DND-41 (cell line): ENCODE measurements at regions not wholly inside any gene's neighbourhood (a gene's known extent, or its start where the extent isn't known, plus 50 kb on each side); places are given as distances from the start of the nearest gene placed in this dataset.

Source experiments
- ATAC-seq: fragments of 200-7000 bp; cut with Tn5 transposase; 3 replicates; pipeline ENCODE4 v1.9.1; 2021; ENCODE audit warnings: low read depth; ENCODE audit not compliant: insufficient read depth
- DNase-seq: peaks from one replicate; pipeline ENCODE4 v3.0.0-alpha.2; 2020
- H2AFZ ChIP-seq: 2 replicates; pipeline ENCODE4 v1.6.0; 2012; ENCODE audit warnings: low read depth, low read length
- H3K27ac ChIP-seq: 2 replicates; pipeline ENCODE4 v1.5.1; 2012; ENCODE audit warnings: low read length, inconsistent platforms
- H3K27me3 ChIP-seq: fragments of 200-600 bp; sonication (generic); 2 replicates; pipeline ENCODE4 v1.6.0; 2012; ENCODE audit warnings: low read length, mild to moderate bottlenecking, inconsistent platforms; ENCODE audit not compliant: insufficient read depth, poor library complexity
- H3K36me3 ChIP-seq: 2 replicates; pipeline ENCODE4 v1.5.1; 2012; ENCODE audit warnings: low read length, inconsistent platforms; ENCODE audit not compliant: insufficient read depth
- H3K4me1 ChIP-seq: 2 replicates; pipeline ENCODE4 v1.5.1; 2012; ENCODE audit warnings: mild to moderate bottlenecking, low read length; ENCODE audit not compliant: insufficient read depth
- H3K4me2 ChIP-seq: 2 replicates; pipeline ENCODE4 v1.6.0; 2012; ENCODE audit warnings: mild to moderate bottlenecking, moderate library complexity, low read length, inconsistent platforms; ENCODE audit not compliant: insufficient read depth
- H3K4me3 ChIP-seq, 2 experiments: fragments of 200-600 bp in 1 of 2; shearing (Covaris generic) in 1 of 2; 2 replicates each; pipeline ENCODE4 v1.5.1; 2012 to 2016; ENCODE audit warnings: inconsistent platforms in 2 of 2, low read length in 2 of 2, mild to moderate bottlenecking in 2 of 2, low read depth in 1 of 2, moderate library complexity in 1 of 2
- H3K79me2 ChIP-seq: 2 replicates; pipeline ENCODE4 v1.6.0; 2012; ENCODE audit warnings: low read length, inconsistent platforms; ENCODE audit not compliant: insufficient read depth
- H3K9ac ChIP-seq: 2 replicates; pipeline ENCODE4 v1.6.0; 2012; ENCODE audit warnings: low read depth, mild to moderate bottlenecking, inconsistent platforms, low read length, moderate library complexity
- H3K9me3 ChIP-seq: 2 replicates; pipeline ENCODE4 v1.5.1; 2012; ENCODE audit warnings: low read length, moderate library complexity, mild to moderate bottlenecking, inconsistent platforms; ENCODE audit not compliant: insufficient read depth, severe bottlenecking
- H4K20me1 ChIP-seq: 2 replicates; pipeline ENCODE4 v1.6.0; 2012; ENCODE audit warnings: low read length; ENCODE audit not compliant: insufficient read depth
- EZH2 ChIP-seq: IDR thresholded peaks from 3 replicates; pipeline ENCODE4 v1.6.1; 2012; ENCODE audit warnings: borderline replicate concordance, low read depth, mild to moderate bottlenecking, moderate library complexity, low read length, inconsistent platforms; ENCODE audit not compliant: severe bottlenecking
- TF ChIP-seq, protein P1 (sequence below): IDR thresholded peaks from 2 replicates; pipeline ENCODE4 v1.5.1; 2012; ENCODE audit warnings: borderline replicate concordance, low read length, moderate library complexity, mild to moderate bottlenecking; ENCODE audit not compliant: poor library complexity, severe bottlenecking; ENCODE audit errors: extremely low read depth

DNA sequence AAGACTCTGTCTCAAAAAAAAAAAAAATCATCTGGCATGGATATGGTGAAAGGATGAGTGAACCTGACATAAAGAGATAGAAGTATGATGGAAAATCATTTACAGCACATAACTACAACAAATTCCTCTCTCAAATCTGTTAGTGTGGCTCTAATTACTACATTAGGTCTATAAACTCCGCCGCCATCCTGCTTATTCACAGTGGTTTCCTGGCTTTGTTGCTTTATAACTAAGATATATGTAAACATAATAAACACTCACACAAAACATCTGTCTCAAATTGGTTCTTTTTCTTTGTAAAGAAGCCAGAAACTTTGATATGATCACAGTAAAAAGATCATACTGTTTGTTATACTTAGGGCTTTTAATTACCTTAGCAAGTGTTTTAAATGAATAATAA lies 412.6 kb upstream of the FAM98A start:
- no peak for ATAC-seq

DNA sequence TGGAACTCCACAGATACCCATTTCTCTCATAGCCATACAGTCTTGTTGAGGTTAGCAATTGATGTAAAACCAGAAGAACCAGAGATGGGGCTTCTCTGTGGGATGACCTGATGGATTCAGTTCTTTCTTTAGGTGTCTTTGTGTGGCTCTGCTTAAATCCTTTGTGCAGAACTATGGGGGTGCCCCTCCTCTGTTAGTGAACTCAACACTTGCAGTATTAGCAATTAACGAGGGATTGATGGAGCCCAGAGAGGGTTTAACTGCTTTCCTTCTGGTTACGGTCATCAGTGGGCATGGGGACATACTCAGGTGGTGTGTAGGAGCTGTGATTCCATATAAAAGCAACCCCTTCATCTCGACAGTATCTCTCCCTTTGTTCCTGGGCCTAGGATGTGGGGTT lies 406.8 kb upstream of the FAM98A start:
- Histone ChIP-seq H3K79me2 (no peaks in the 10 kb centered on the region), H3K36me3 (no peaks in the 10 kb centered on the region), H3K4me3 (no peak overlapping the region), H3K27ac (no peak overlapping the region), H3K4me2 (no peak overlapping the region), H3K9me3 (no peaks in the 10 kb centered on the region), H3K4me1 (no peaks in the 10 kb centered on the region), H3K27me3 (no peaks in the 10 kb centered on the region), H4K20me1 (no peaks in the 10 kb centered on the region), H3K9ac (no peak overlapping the region), H2AFZ (no peak overlapping the region)
- ATAC-seq (no peak), DNase-seq (no peak)
- no peak for TF ChIP-seq EZH2
- TF ChIP-seq, protein P1, sequence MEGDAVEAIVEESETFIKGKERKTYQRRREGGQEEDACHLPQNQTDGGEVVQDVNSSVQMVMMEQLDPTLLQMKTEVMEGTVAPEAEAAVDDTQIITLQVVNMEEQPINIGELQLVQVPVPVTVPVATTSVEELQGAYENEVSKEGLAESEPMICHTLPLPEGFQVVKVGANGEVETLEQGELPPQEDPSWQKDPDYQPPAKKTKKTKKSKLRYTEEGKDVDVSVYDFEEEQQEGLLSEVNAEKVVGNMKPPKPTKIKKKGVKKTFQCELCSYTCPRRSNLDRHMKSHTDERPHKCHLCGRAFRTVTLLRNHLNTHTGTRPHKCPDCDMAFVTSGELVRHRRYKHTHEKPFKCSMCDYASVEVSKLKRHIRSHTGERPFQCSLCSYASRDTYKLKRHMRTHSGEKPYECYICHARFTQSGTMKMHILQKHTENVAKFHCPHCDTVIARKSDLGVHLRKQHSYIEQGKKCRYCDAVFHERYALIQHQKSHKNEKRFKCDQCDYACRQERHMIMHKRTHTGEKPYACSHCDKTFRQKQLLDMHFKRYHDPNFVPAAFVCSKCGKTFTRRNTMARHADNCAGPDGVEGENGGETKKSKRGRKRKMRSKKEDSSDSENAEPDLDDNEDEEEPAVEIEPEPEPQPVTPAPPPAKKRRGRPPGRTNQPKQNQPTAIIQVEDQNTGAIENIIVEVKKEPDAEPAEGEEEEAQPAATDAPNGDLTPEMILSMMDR: no peak

More for the DNA sequence above, 412.6 kb upstream of the FAM98A start:
- Histone ChIP-seq H3K4me1 (no peaks in the 10 kb centered on the region), H3K27ac (no peak overlapping the region), H4K20me1 (no peaks in the 10 kb centered on the region), H3K9ac (no peak overlapping the region), H2AFZ (no peak overlapping the region), H3K27me3 (no peaks in the 10 kb centered on the region), H3K79me2 (no peaks in the 10 kb centered on the region), H3K36me3 (no peaks in the 10 kb centered on the region), H3K9me3 (no peaks in the 10 kb centered on the region), H3K4me2 (no peak overlapping the region), H3K4me3 (no peak overlapping the region)
- no peak for DNase-seq
- TF ChIP-seq, protein P1: no peak
- no peak for TF ChIP-seq EZH2

DNA sequence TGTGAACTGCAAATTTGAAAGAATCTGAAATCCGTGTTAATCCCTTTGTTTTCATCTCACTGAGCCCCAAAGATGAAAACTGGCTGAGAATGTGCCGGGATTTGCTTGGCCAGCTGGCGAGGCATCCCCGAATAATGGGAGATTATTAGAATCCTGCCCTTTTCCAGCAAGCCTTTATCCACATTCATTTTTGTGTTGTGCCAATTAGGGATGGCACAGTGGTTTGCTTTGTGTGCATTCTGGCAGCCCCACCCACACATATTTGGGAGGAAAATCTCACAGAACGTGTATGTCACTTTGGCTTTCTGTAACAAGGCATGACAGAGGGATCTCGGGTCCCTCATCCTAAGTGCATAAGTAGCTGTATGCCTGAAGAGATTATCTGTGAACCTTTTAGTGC lies 405.8 kb upstream of the FAM98A start:
- H3K36me3 ChIP-seq: no peaks in the 10 kb centered on the region
- no peaks in the 10 kb centered on the region for H3K4me1 ChIP-seq
- no peak overlapping the region for H3K9ac ChIP-seq
- H3K9me3 ChIP-seq: no peaks in the 10 kb centered on the region
- H3K79me2 ChIP-seq: no peaks in the 10 kb centered on the region
- H3K4me2 ChIP-seq: no peak overlapping the region
- H4K20me1 ChIP-seq: no peaks in the 10 kb centered on the region
- no peak overlapping the region for H3K4me3 ChIP-seq
- no peak for ATAC-seq
- H2AFZ ChIP-seq: no peak overlapping the region
- no peaks in the 10 kb centered on the region for H3K27me3 ChIP-seq
- no peak for TF ChIP-seq EZH2
- TF ChIP-seq, protein P1: no peak
- no peak overlapping the region for H3K27ac ChIP-seq
- no peak for DNase-seq

DNA sequence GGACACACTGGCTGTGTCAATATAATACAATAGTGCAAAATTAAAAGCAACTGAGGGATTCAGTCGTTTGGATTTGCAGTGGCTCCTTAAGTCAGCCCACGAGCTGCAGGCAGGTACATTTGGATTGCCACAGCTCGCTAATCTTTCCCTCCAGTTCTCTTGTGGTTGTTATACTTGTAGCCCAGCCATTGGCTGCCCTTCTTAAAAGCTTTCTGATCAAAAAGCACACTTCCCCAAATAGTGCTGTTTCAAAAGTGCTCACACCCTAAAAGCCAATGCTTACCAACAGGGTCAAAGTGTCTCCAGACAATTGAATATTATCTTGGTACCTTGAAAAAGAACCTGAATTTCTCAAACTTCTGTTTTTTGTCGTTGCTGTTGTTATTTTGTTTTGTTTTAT lies 404.7 kb upstream of the FAM98A start:
- Histone ChIP-seq H4K20me1 (no peaks in the 10 kb centered on the region), H3K36me3 (no peaks in the 10 kb centered on the region), H3K79me2 (no peaks in the 10 kb centered on the region), H3K4me1 (no peaks in the 10 kb centered on the region), H3K9ac (no peak overlapping the region), H2AFZ (no peak overlapping the region), H3K9me3 (no peaks in the 10 kb centered on the region), H3K27ac (no peak overlapping the region), H3K4me2 (no peak overlapping the region), H3K27me3 (no peaks in the 10 kb centered on the region), H3K4me3 (no peak overlapping the region)
- ATAC-seq (no peak), DNase-seq (no peak)
- no peak for TF ChIP-seq EZH2
- TF ChIP-seq, protein P1: no peak
